ENCODE measurements at regions not wholly inside any gene's neighbourhood (a gene's known extent, or its start where the extent isn't known, plus 50 kb on each side); places are given as distances from the start of the nearest gene placed in this dataset.

DNA sequence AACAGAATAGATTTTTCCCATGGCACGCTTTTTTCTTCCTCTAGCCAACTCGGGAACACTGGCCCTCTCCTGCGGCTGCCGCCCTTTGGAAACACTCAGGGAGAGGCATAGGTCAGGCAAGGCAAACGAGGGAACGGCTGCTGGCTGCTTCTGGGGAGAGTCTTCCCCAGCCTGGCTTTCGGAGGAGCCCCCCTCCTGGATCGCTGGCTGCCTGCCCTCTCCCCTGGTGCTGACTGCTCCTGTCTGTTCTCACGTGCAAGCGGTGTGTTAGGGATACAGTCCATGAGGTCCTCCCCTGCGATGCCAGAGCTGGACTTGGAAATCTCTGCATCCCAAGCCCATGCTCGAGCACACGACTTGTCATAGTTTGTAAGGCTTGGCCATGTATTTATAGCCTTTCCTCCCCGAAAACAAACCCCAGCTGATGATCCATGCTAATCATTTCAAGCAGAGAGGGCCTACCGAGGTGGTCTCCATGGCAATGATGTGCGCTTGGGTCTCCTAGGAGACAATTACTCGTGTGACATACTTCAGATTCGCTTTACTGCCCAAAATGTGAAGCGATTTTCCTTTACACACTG, 315.6 kb upstream of the ATP10A start:
- no peak for DNase-seq

- DNase-seq, result no peak
Observed at GRCh38 chr15:26177816-26178215, 314.7 kb upstream of the ATP10A start.

GRCh38 chr15:26176831-26177230, 313.7 kb upstream of the ATP10A start:
- DNase-seq, result no peak

DNA sequence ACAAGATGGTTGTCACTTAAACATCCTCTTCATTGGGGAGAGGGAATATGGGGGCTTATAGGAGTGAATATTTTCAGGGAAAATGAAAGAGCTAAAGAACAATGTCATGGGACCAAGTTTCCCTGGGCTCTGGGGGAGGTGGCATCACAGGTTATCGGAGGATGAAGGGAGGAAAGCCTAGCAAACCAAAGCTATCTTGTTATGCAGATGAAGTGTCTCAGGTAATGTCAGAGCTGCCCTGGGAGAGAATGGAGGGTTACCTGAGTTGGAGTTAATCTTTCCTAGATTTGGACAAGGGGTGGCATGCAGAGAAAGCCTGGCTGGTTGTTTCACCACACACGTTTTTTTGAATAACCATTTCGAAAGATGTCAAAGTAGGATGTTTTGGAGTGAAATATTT, 308.1 kb upstream of the ATP10A start:
- DNase-seq, result no peak

DNA sequence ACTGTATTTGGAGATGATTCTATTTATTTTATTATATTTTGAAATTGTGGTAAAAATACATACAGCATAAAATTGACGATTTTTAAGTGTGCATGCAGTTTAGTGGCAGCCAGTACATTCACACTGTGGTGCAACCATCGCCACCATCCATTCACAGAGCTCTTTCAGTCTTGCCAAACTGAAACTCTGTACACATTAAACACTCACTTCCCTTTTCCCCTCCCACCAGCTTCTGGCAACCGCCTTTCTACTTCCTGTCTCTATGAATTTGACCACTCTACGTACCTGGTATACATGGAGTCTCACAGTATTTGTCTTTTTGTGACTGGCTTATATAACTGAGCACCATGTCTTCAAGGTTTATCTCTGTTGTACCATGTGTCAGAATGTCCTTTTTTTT, 303.3 kb upstream of the ATP10A start:
- DNase-seq, result no peak

- DNase-seq, result no peak
Observed at GRCh38 chr15:26165546-26165945, 302.4 kb upstream of the ATP10A start.

DNA sequence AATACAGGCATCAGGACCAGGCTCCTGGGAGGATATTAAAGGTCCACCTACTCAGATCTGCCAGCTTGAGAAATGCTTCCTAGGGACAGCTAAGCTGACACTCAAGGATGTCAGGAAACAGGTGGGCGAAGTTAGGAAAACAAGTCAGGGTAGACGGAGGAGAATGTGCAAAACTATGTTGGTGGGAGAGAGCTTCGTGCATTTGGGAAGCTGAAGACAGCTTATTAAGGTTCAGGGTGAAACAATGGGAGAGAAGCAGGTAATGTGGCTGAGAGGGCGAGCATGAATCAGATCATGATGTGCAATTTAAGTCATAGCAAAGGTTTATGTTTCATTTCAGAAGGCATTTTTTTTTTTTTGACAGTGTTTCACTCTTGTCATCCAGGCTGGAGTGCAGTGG, 297.2 kb upstream of the ATP10A start:
- DNase-seq, result no peak

GRCh38 chr15:26158176-26158575, 295.0 kb upstream of the ATP10A start:
- DNase-seq, result no peak

- no peak for DNase-seq
Observed at GRCh38 chr15:26157081-26157480, 294.0 kb upstream of the ATP10A start.

DNA sequence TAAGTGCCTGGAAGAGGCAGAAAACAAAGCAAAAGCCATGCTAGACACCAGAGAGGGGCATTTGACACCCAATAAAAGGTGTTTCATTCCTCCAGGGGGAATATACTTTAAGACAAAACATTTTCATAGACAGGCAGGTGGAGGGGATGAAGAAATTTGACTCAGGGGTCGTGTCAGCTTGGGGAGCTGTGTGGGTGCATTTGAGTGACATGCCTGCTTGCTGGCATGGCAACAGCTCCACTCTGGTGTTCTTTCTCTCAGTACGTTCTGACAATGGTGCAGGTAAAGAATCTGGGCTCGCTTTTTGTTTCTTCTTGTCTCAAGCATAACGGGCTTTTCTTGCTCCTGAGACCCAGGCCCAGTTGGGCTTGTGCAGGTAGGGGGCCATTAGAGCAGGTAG, 292.9 kb upstream of the ATP10A start:
- DNase-seq, result no peak

DNA sequence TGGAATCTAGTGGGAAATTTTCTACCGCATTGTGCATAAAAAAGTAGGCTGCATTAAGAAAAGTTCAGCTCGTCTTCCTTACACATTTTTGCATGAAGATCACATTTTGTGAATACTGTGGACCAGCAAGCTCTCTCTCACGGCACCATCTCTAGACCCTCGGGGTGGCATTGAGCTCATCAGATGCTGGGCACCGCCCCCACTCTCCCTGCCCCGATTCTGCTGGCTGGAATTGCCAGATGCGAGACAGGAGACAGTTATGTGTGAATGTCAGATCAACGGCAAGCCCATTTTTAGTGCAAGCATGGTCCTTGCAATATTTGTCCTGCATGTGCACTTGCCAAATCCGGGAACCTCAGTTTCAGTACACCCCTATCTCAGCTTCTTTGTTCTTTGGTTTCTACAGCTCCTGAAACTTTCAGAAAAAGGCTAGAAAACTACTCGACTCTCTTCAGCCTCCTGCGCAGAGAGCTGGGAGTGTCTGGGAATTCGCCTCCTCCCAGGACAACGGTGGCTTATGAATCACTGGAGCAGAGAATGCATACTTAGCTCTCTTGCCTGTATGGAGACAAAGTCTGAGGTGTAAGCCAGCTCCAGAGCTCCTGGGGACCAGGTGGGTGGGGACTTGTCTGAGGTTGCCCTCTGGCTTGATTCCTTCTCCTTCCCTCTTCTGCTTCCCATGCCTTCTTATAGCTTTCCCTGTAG, 285.2 kb upstream of the ATP10A start:
- no peak for DNase-seq

GRCh38 chr15:26146202-26146601, 283.1 kb upstream of the ATP10A start:
- DNase-seq, result no peak

DNA sequence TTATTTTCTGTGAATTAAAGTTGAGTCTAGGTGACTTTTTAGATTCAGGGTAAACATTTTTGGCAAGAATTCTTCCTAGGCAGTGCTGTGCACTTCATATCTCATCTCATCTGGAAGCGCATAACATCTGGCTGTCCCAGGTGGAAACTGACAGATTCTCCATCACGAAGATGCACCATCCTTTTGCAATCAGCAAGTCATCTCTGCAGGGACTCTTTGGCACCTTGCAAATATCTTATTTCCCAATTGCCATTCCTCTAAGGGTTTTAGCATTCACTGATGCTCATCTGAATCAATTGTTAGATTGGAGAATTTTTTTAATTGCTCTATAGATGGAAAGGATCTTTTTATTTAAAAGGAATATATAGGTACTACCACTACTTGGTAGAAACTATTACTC, 282.7 kb upstream of the ATP10A start:
- no peak for DNase-seq

- DNase-seq, result no peak
Observed at GRCh38 chr15:26144836-26145235, 281.7 kb upstream of the ATP10A start.

- DNase-seq, result no peak
Observed at GRCh38 chr15:26143221-26143620, 280.1 kb upstream of the ATP10A start.

DNA sequence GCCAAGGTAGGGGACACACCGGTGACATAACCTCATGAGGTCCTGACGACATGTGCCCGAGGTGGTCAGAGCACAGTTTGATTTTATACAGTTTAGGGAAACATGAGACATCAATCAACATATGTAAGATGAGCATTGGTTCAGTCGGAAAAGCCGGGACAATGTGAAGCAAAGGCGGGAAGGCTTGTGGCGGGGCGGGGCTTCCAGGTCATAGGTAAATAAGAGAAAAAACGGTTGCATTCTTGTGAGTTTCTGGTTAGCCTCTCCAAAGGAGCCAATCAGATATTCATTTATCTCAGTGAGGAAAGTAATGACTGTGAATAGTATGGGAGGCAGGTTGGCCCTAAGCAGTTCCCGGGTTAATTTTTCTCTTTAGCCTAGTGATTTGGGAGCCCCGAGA, 271.7 kb upstream of the ATP10A start:
- DNase-seq, result no peak

- DNase-seq, result no peak
Observed at GRCh38 chr15:26134152-26134551, 271.0 kb upstream of the ATP10A start.

DNA sequence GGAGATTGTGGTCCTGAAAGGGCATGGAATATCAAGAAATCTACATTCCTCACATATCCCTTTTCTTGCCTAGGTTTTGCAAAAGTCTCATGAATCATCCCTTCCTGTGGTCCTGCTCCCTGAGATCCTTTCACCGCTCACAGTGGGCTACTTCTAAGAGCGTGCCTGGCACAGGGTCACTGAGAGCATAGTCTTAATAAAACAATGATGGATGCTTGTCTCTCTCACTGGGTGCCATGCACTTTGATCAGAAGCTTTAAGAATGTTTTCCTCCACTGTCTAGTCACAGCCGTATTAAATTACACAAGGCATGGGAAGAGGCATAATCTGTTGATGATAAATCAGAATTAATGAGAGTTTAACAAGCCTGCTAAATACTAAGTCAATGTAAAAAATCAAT, 269.7 kb upstream of the ATP10A start:
- DNase-seq, result no peak

DNA sequence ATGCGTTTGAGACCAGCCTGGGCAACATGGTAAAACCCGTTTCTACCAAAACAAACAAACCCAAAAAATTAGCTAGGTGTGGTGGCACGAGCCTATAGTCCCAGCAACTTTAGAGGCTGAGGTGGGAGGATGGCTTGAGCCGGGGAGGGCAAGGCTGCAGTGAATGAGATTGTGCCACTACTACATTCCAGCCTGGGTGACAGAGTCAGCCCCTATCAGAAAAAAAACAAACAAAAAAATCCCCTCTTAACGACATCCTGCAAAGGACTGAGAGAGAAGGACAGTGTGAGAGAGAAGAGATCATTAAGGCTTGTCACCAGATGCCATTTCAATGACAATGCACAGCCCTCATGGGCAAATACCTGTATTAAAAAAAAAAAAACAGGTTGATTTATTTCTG, 266.7 kb upstream of the ATP10A start:
- DNase-seq, result no peak

DNA sequence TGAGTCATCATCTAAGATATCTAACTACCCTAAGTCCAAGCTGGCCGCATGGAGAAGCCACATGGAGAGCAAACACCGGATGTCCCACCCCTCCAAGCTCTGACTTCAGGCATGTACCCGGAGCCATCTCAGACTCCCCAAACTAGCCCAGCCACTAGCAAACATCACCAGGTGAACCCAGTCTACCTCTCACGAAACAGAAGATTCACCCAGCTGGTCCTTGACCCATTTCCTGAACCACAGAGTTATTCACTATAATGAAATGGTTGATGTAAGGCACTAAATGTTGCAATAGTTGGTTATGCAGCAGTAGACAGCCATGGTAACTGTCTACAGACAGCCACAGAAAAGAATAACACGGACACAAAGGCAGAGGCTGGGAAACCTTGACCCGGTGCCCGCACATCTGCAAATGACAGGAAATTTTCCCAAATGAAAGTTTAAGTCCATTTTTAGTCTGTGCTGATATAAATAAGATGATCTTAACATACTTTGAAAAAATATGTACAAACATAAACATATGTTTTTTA, 265.5 kb upstream of the ATP10A start:
- DNase-seq, result no peak

- DNase-seq, result no peak
Observed at GRCh38 chr15:26126819-26127387, 263.8 kb upstream of the ATP10A start.

DNA sequence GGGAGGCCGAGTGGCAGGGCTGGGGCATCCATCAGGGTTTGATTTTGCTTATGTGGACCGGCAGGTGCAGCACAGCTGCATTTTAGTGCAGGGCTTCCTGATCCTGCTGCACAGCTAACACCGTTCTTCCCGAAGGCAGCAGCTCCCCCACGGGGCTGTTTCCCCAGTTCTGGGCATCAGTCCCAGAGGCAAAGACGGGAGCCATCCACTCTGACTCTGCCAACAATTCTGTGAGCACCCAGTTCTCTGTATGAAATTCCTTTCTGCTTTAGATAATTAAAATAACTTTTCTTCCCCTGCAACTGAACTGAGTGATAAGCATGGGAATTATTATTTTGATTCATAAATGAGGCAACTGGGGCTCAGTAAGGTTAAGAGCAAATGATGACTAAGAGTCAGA, 262.9 kb upstream of the ATP10A start:
- no peak for DNase-seq

DNA sequence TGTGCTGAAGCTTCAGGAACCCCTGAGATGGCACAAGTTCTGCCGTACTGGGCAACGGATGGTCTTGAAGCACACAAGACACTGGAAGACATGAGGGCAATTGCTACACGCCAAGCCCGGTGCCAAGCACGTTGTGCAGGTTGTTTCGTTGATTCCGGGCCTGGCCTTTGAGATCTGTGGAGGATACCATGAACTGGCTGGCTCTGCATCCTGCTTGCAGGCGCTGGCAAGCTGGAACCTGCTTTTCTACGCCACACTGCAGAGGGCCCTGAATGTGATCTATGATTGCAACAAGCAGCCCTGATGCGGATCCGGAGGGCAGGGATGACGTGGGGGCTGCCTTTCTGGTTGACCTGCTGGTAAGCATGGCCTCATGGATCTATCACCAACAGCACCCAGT, 262.5 kb upstream of the ATP10A start:
- DNase-seq, result no peak

- DNase-seq, result no peak
Observed at GRCh38 chr15:26119322-26119721, 256.2 kb upstream of the ATP10A start.
